ENCODE measurements at regions not wholly inside any gene's neighbourhood (a gene's known extent, or its start where the extent isn't known, plus 50 kb on each side); places are given as distances from the start of the nearest gene placed in this dataset.
A peak's percentile ranks its signal among the peaks of the same experiment; 100 is the strongest.

GRCh38 chr5:67318746-67319145 lies 122.1 kb upstream of the CD180 start:
- Mint-ChIP-seq H3K27ac (no peak overlapping the region), H3K4me3 (no peak overlapping the region), H3K27me3 (no peaks in the 10 kb centered on the region), H3K36me3 (no peaks in the 10 kb centered on the region), H3K9me3 (peaks cover 0 to 1% (median 0%) of the 10 kb centered on the region in 9 donors), H3K4me1 (peaks cover 0 to 9% (median 0%) of the 10 kb centered on the region in 4 donors)
- DNase-seq, result no peak
- POLR2A ChIA-PET, result no interaction called here
- ATAC-seq, result no peak

- Mint-ChIP-seq H3K27me3 (no peaks in the 10 kb centered on the region), H3K27ac (no peak overlapping the region), H3K36me3 (no peaks in the 10 kb centered on the region), H3K4me1 (peaks cover 0 to 9% (median 0%) of the 10 kb centered on the region in 4 donors), H3K9me3 (peaks cover 0 to 1% (median 0%) of the 10 kb centered on the region in 9 donors), H3K4me3 (no peak overlapping the region)
- ATAC-seq (no peak), DNase-seq (no peak)
- POLR2A ChIA-PET, result no interaction called here
Observed at GRCh38 chr5:67317603-67318002, 121.0 kb upstream of the CD180 start.

- no peak overlapping the region for H3K27ac Mint-ChIP-seq
- no peak for DNase-seq
- peaks cover 0 to 9% (median 0%) of the 10 kb centered on the region in 4 donors for H3K4me1 Mint-ChIP-seq
- ATAC-seq, result no peak
- H3K36me3 Mint-ChIP-seq, result no peaks in the 10 kb centered on the region
- H3K27me3 Mint-ChIP-seq, result no peaks in the 10 kb centered on the region
- H3K9me3 Mint-ChIP-seq, result peaks cover 0 to 1% (median 0%) of the 10 kb centered on the region in 9 donors
- H3K4me3 Mint-ChIP-seq, result no peak overlapping the region
- POLR2A ChIA-PET, result interaction anchor here (0.6 kb wide), 3 partner anchors 63 to 181 kb away, joined by 3 read pairs; no protein-coding TSS in a partner anchor
Observed at GRCh38 chr5:67316695-67317094, 120.1 kb upstream of the CD180 start.

GRCh38 chr5:67315082-67315989 lies 118.7 kb upstream of the CD180 start:
- H3K27me3 Mint-ChIP-seq, result no peaks in the 10 kb centered on the region
- ATAC-seq (no peak), DNase-seq (no peak)
- peaks cover 0 to under 1% (median 0%) of the 10 kb centered on the region in 3 donors for H3K36me3 Mint-ChIP-seq
- H3K4me1 Mint-ChIP-seq, result peaks cover 0 to 9% (median 0%) of the 10 kb centered on the region in 4 donors
- peak overlapping the region in 1 of 10 donors; percentile 22 for H3K27ac Mint-ChIP-seq
- no peak overlapping the region for H3K4me3 Mint-ChIP-seq
- peaks cover 0 to 2% (median 0%) of the 10 kb centered on the region in 9 donors for H3K9me3 Mint-ChIP-seq
- POLR2A ChIA-PET, result no interaction called here

- Mint-ChIP-seq H3K9me3 (peaks cover 0 to 5% (median 0%) of the 10 kb centered on the region in 9 donors), H3K4me1 (peaks cover 7 to 18% (median 15%) of the 10 kb centered on the region in 4 donors), H3K27me3 (no peaks in the 10 kb centered on the region), H3K27ac (no peak overlapping the region), H3K36me3 (peaks cover 0 to 4% (median 0%) of the 10 kb centered on the region in 3 donors), H3K4me3 (no peak overlapping the region)
- DNase-seq (no peak), ATAC-seq (no peak)
- POLR2A ChIA-PET, result interaction anchor here (0.7 kb wide), 1 partner anchor 1698 kb away, joined by 3 read pairs; no protein-coding TSS in a partner anchor
Observed at GRCh38 chr5:67311701-67312100, 115.1 kb upstream of the CD180 start.

GRCh38 chr5:67311208-67311607 lies 114.6 kb upstream of the CD180 start:
- Mint-ChIP-seq H3K27me3 (no peaks in the 10 kb centered on the region), H3K27ac (peak overlapping the region in 1 of 10 donors; percentile 32), H3K4me3 (no peak overlapping the region), H3K9me3 (peaks cover 0 to 5% (median 0%) of the 10 kb centered on the region in 9 donors), H3K36me3 (peaks cover 0 to 4% (median 0%) of the 10 kb centered on the region in 3 donors), H3K4me1 (peaks cover 9 to 21% (median 20%) of the 10 kb centered on the region in 4 donors)
- ATAC-seq, result no peak
- no peak for DNase-seq
- POLR2A ChIA-PET, result no interaction called here

- Mint-ChIP-seq H3K4me3 (peak overlapping the region in 1 of 10 donors; percentile 56), H3K27ac (no peak overlapping the region), H3K27me3 (no peaks in the 10 kb centered on the region), H3K4me1 (peaks cover 11 to 24% (median 19%) of the 10 kb centered on the region in 4 donors), H3K36me3 (peaks cover 0 to 4% (median 0%) of the 10 kb centered on the region in 3 donors), H3K9me3 (peaks cover 0 to 5% (median 0%) of the 10 kb centered on the region in 9 donors)
- DNase-seq (no peak), ATAC-seq (no peak)
- POLR2A ChIA-PET, result no interaction called here
Observed at GRCh38 chr5:67310740-67311139, 114.1 kb upstream of the CD180 start.

GRCh38 chr5:67310169-67310568 lies 113.6 kb upstream of the CD180 start:
- Mint-ChIP-seq H3K4me3 (no peak overlapping the region), H3K4me1 (peaks cover 11 to 24% (median 16%) of the 10 kb centered on the region in 4 donors), H3K27me3 (peaks cover 0 to 2% (median 0%) of the 10 kb centered on the region in 5 donors), H3K27ac (no peak overlapping the region), H3K36me3 (peaks cover 0 to 4% (median 0%) of the 10 kb centered on the region in 3 donors), H3K9me3 (peaks cover 0 to 5% (median 0%) of the 10 kb centered on the region in 9 donors)
- DNase-seq, result no peak
- ATAC-seq, result no peak
- POLR2A ChIA-PET, result no interaction called here

- H3K9me3 Mint-ChIP-seq, result peaks cover 0 to 5% (median 0%) of the 10 kb centered on the region in 9 donors
- POLR2A ChIA-PET, result no interaction called here
- no peak for DNase-seq
- H3K27me3 Mint-ChIP-seq, result peaks cover 0 to 2% (median 0%) of the 10 kb centered on the region in 5 donors
- peaks cover 11 to 24% (median 16%) of the 10 kb centered on the region in 4 donors for H3K4me1 Mint-ChIP-seq
- ATAC-seq, result no peak
- H3K27ac Mint-ChIP-seq, result no peak overlapping the region
- peaks cover 0 to 4% (median 0%) of the 10 kb centered on the region in 3 donors for H3K36me3 Mint-ChIP-seq
- no peak overlapping the region for H3K4me3 Mint-ChIP-seq
Observed at GRCh38 chr5:67308988-67309688, 112.5 kb upstream of the CD180 start.

GRCh38 chr5:67306965-67307607 lies 110.5 kb upstream of the CD180 start:
- ATAC-seq, result no peak
- Mint-ChIP-seq H3K27me3 (peaks cover 0 to 2% (median 0%) of the 10 kb centered on the region in 5 donors), H3K36me3 (peaks cover 0 to 4% (median 0%) of the 10 kb centered on the region in 3 donors), H3K9me3 (peaks cover 0 to 5% (median 0%) of the 10 kb centered on the region in 9 donors), H3K4me1 (peaks cover 11 to 24% (median 16%) of the 10 kb centered on the region in 4 donors), H3K4me3 (peak overlapping the region in 3 of 10 donors; percentile 8 to 40 (median 11)), H3K27ac (peak overlapping the region in 2 of 10 donors; percentile 17 to 28)
- POLR2A ChIA-PET, result no interaction called here
- DNase-seq, result no peak

GRCh38 chr5:67305913-67306710 lies 109.5 kb upstream of the CD180 start:
- H3K27me3 Mint-ChIP-seq, result peaks cover 0 to 2% (median 0%) of the 10 kb centered on the region in 5 donors
- POLR2A ChIA-PET, result no interaction called here
- peaks cover 0 to 5% (median 0%) of the 10 kb centered on the region in 9 donors for H3K9me3 Mint-ChIP-seq
- peaks cover 0 to 4% (median 0%) of the 10 kb centered on the region in 3 donors for H3K36me3 Mint-ChIP-seq
- no peak overlapping the region for H3K4me3 Mint-ChIP-seq
- H3K27ac Mint-ChIP-seq, result no peak overlapping the region
- DNase-seq (no peak), ATAC-seq (no peak)
- H3K4me1 Mint-ChIP-seq, result peaks cover 11 to 24% (median 16%) of the 10 kb centered on the region in 4 donors
